ENCODE measurements at regions not wholly inside any gene's neighbourhood (a gene's known extent, or its start where the extent isn't known, plus 50 kb on each side); places are given as distances from the start of the nearest gene placed in this dataset.
A peak's percentile ranks its signal among the peaks of the same experiment; 100 is the strongest.

- no peak for DNase-seq
- Histone ChIP-seq H3K4me3 (no peak overlapping the region), H3K36me3 (ENCODE audit: low read depth) (no peaks in the 10 kb centered on the region), H3K9me3 (no peaks in the 10 kb centered on the region), H3K4me1 (ENCODE audit: low read depth) (no peaks in the 10 kb centered on the region)
- no peak for ATAC-seq
- no peak for TF ChIP-seq CTCF (IDR thresholded peaks at IDR 0.05)
- intact Hi-C loops (cut with DNase I, micrococcal nuclease): no loop called here
Observed at GRCh38 chr1:72847651-72848050, 565.3 kb upstream of the NEGR1 start.

GRCh38 chr1:72846476-72847278 is 564.3 kb upstream of the NEGR1 start:
- no peaks in the 10 kb centered on the region for H3K9me3 ChIP-seq
- intact Hi-C loops (cut with DNase I, micrococcal nuclease): no loop called here
- H3K36me3 ChIP-seq (ENCODE audit: low read depth): no peaks in the 10 kb centered on the region
- DNase-seq (no peak), ATAC-seq (no peak)
- H3K4me3 ChIP-seq: no peak overlapping the region
- H3K4me1 ChIP-seq (ENCODE audit: low read depth): no peaks in the 10 kb centered on the region
- no peak for TF ChIP-seq CTCF (IDR thresholded peaks at IDR 0.05)

- DNase-seq: peak in 1 of 3 donors; percentile 2
Observed at GRCh38 chr1:72845981-72846380, 563.6 kb upstream of the NEGR1 start.

GRCh38 chr1:72845381-72845780 is 563.0 kb upstream of the NEGR1 start:
- intact Hi-C loops (cut with DNase I, micrococcal nuclease): no loop called here
- no peak overlapping the region for H3K4me3 ChIP-seq
- ATAC-seq: no peak
- TF ChIP-seq CTCF (IDR thresholded peaks at IDR 0.05): no peak
- no peaks in the 10 kb centered on the region for H3K36me3 ChIP-seq (ENCODE audit: low read depth)
- no peaks in the 10 kb centered on the region for H3K4me1 ChIP-seq (ENCODE audit: low read depth)
- no peaks in the 10 kb centered on the region for H3K9me3 ChIP-seq
- no peak for DNase-seq

More at GRCh38 chr1:72845981-72846380, 563.6 kb upstream of the NEGR1 start:
- Histone ChIP-seq H3K36me3 (ENCODE audit: low read depth) (no peaks in the 10 kb centered on the region), H3K9me3 (no peaks in the 10 kb centered on the region), H3K4me3 (no peak overlapping the region), H3K4me1 (ENCODE audit: low read depth) (no peaks in the 10 kb centered on the region)
- intact Hi-C loops (cut with DNase I, micrococcal nuclease): no loop called here
- TF ChIP-seq CTCF (IDR thresholded peaks at IDR 0.05): no peak
- no peak for ATAC-seq

- Histone ChIP-seq H3K36me3 (ENCODE audit: low read depth) (no peaks in the 10 kb centered on the region), H3K9me3 (peaks cover 6% of the 10 kb centered on the region), H3K4me3 (no peak overlapping the region), H3K4me1 (ENCODE audit: low read depth) (no peaks in the 10 kb centered on the region)
- no peak for TF ChIP-seq CTCF (IDR thresholded peaks at IDR 0.05)
- intact Hi-C loops (cut with DNase I, micrococcal nuclease): no loop called here
- no peak for DNase-seq
- ATAC-seq: no peak
Observed at GRCh38 chr1:72837781-72838180, 555.4 kb upstream of the NEGR1 start.
